ENCODE measurements at regions not wholly inside any gene's neighbourhood (a gene's known extent, or its start where the extent isn't known, plus 50 kb on each side); places are given as distances from the start of the nearest gene placed in this dataset.
"Not testable (repeated sequence)": the region's sequence is repeated elsewhere in the genome, so short reads cannot be mapped to it uniquely, and the experiment has no call there.

GRCh38 chr6:82521369-82521768 is 157.8 kb downstream of the TPBG start:
- no peaks in the 10 kb centered on the region for H3K4me1 ChIP-seq
- H3K4me3 ChIP-seq, result no peak overlapping the region
- no peaks in the 10 kb centered on the region for H3K9me3 ChIP-seq
- H3K27me3 ChIP-seq, result no peaks in the 10 kb centered on the region
- intact Hi-C loops (cut with DNase I), result no loop called here
- no peak for ATAC-seq
- no peaks in the 10 kb centered on the region for H3K36me3 ChIP-seq
- H3K27ac ChIP-seq, result no peak overlapping the region
- DNase-seq, result no peak
- no peak for TF ChIP-seq POLR2A (IDR thresholded peaks at IDR 0.05)
- TF ChIP-seq, protein P1, sequence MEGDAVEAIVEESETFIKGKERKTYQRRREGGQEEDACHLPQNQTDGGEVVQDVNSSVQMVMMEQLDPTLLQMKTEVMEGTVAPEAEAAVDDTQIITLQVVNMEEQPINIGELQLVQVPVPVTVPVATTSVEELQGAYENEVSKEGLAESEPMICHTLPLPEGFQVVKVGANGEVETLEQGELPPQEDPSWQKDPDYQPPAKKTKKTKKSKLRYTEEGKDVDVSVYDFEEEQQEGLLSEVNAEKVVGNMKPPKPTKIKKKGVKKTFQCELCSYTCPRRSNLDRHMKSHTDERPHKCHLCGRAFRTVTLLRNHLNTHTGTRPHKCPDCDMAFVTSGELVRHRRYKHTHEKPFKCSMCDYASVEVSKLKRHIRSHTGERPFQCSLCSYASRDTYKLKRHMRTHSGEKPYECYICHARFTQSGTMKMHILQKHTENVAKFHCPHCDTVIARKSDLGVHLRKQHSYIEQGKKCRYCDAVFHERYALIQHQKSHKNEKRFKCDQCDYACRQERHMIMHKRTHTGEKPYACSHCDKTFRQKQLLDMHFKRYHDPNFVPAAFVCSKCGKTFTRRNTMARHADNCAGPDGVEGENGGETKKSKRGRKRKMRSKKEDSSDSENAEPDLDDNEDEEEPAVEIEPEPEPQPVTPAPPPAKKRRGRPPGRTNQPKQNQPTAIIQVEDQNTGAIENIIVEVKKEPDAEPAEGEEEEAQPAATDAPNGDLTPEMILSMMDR (IDR thresholded peaks at IDR 0.05), result no peak
- WGBS (ENCODE audit: insufficient coverage, low coverage, low lambda C conversion rate, missing lambda C conversion rate), result 17% methylated on average over 1 of the region's 1 CpG

DNA sequence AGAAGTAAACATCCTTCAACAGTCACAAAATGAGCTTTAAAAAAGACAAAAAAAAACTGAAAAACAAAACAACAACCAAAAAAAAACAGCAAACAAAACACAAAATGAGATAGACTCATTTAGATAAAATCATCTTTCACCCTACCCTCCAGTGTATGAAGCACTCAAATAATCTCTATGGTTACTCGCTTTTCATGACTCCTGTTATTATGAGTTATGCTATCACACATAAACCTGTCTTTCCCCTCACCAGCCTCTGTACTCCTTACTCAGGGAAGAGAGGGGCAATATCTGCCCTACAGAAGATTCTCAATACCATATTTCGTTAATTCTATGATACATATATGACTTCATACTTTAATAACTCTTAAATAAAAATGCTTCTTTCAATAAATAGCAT is 158.2 kb downstream of the TPBG start:
- TF ChIP-seq, protein P1 (IDR thresholded peaks at IDR 0.05), result no peak
- no peak for TF ChIP-seq POLR2A (IDR thresholded peaks at IDR 0.05)
- intact Hi-C loops (cut with DNase I), result no loop called here
- DNase-seq, result no peak
- H3K36me3 ChIP-seq, result no peaks in the 10 kb centered on the region
- WGBS (ENCODE audit: insufficient coverage, low coverage, low lambda C conversion rate, missing lambda C conversion rate), result 44% methylated on average over 2 of the region's 2 CpGs
- no peaks in the 10 kb centered on the region for H3K4me1 ChIP-seq
- no peak overlapping the region for H3K4me3 ChIP-seq
- no peak overlapping the region for H3K27ac ChIP-seq
- no peaks in the 10 kb centered on the region for H3K27me3 ChIP-seq
- H3K9me3 ChIP-seq, result no peaks in the 10 kb centered on the region
- no peak for ATAC-seq

GRCh38 chr6:82524031-82524430 is 160.4 kb downstream of the TPBG start:
- TF ChIP-seq POLR2A (IDR thresholded peaks at IDR 0.05), result no peak
- TF ChIP-seq, protein P1 (IDR thresholded peaks at IDR 0.05), result no peak
- DNase-seq (no peak), ATAC-seq (no peak)
- H3K4me1 ChIP-seq, result no peaks in the 10 kb centered on the region
- H3K27ac ChIP-seq, result no peak overlapping the region
- H3K27me3 ChIP-seq, result no peaks in the 10 kb centered on the region
- intact Hi-C loops (cut with DNase I), result no loop called here
- 7% methylated on average over 3 of the region's 8 CpGs for WGBS (ENCODE audit: insufficient coverage, low coverage, low lambda C conversion rate, missing lambda C conversion rate)
- H3K9me3 ChIP-seq, result no peaks in the 10 kb centered on the region
- no peak overlapping the region for H3K4me3 ChIP-seq
- H3K36me3 ChIP-seq, result no peaks in the 10 kb centered on the region

DNA sequence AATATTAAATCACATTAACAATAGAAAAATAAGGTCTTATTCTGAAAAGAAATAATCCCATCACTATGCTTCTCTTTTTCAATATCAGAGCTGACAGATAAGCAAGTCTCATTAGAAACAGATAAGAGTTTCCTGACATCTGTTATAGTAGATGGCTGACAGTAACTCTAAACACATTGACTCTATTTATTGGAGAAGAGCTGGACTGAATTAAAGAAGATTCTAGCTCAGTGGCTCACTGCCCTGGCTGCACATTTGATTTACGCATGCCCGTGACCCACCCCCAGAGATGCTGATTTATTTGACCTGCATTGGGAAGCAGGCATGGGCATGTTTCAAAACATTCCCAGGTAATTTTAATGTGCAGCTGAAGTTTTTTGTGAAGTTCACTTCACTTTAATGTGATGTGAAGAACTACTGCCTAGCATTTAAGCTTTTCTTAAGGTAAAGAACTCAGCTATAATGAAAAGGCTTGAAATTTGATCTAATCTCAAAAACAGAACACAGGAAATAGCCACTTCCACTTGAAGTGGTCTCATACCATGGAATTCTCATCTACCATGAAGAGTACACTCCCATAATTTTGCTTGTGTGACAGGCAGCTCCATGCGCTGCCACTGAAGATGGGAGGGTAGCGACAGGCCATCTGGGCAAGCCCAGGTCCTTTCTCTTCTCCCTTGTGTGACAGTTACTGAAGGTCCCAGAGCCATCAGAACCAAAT is 162.3 kb downstream of the TPBG start:
- ATAC-seq (no peak), DNase-seq (no peak)
- no peaks in the 10 kb centered on the region for H3K9me3 ChIP-seq
- H3K27me3 ChIP-seq, result no peaks in the 10 kb centered on the region
- H3K4me3 ChIP-seq, result no peak overlapping the region
- no peaks in the 10 kb centered on the region for H3K36me3 ChIP-seq
- WGBS (ENCODE audit: insufficient coverage, low coverage, low lambda C conversion rate, missing lambda C conversion rate), result 50% methylated on average over 2 of the region's 4 CpGs
- TF ChIP-seq, protein P1 (IDR thresholded peaks at IDR 0.05), result no peak
- TF ChIP-seq POLR2A (IDR thresholded peaks at IDR 0.05), result no peak
- intact Hi-C loops (cut with DNase I), result no loop called here
- no peaks in the 10 kb centered on the region for H3K4me1 ChIP-seq
- no peak overlapping the region for H3K27ac ChIP-seq

DNA sequence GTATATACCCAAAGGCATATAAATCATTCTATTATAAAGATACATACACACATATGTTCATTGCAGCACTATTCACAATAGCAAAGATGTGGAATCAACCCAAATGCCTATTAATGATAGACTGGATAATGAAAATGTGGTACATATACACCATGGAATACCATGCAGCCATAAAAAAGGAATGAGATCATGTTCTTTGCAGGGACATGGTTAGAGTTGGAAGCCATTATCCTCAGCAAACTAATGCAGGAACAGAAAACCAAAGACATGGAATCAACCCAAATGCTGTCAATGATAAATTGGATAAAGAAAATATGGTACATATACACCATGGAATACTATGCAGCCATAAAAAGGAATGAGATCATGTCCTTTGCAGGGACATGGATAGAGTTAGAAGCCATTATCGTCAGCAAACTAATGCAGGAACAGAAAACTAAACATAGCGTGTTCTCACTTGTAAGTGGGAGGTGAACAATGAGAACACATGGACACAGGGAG is 166.4 kb downstream of the TPBG start:
- H3K4me1 ChIP-seq; H3K27ac ChIP-seq; H3K4me3 ChIP-seq; H3K9me3 ChIP-seq; H3K27me3 ChIP-seq; ATAC-seq; DNase-seq; intact Hi-C loops (cut with DNase I); H3K36me3 ChIP-seq: not testable (repeated sequence)
- 62% methylated on average over 2 of the region's 2 CpGs for WGBS (ENCODE audit: insufficient coverage, low coverage, low lambda C conversion rate, missing lambda C conversion rate)

All from right lobe of liver (tissue), 6 donors.